ENCODE measurements at regions not wholly inside any gene's neighbourhood (a gene's known extent, or its start where the extent isn't known, plus 50 kb on each side); places are given as distances from the start of the nearest gene placed in this dataset.

GRCh38 chr10:128281861-128282260, 155.6 kb upstream of the MKI67 start:
- no peak for DNase-seq (ENCODE audit: low spot score)

GRCh38 chr10:128286141-128286761, 160.0 kb upstream of the MKI67 start:
- no peak for DNase-seq (ENCODE audit: low spot score)

DNA sequence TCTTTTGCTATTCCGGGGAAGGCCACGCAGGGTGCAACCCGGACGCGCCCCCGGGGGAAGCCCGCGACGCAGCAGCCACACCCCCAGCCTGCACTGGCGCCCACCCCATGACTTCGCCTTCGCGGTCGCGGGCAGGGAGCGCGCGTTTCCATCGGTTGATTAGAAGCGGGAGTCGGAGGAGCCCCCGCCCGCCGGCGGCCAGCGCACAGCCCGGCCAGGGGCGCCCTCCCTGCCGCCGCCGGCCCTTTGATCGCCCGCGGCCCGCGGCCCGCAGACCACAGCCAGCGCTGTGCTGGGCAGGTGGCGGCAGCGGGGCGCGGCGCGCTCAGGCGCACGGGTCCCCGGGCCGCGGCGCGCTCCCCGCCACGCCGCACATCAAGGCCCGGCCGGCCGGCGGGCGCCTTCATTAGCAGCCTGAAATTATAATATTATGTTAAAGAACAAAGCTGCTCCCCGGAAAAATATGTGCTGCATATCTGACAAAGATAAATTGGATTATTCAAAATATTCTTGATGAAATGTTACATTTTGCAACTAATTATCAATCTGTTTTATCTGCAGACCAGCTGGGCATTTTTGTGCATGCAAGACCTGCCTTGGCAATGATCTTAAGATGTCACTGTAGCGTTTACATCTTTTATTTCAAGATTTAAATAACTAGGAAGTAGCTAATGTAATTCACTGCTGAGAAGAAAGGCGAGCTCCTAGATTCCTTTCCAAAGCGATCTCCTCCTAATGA, 160.7 kb upstream of the MKI67 start:
- DNase-seq (ENCODE audit: low spot score) = no peak

DNA sequence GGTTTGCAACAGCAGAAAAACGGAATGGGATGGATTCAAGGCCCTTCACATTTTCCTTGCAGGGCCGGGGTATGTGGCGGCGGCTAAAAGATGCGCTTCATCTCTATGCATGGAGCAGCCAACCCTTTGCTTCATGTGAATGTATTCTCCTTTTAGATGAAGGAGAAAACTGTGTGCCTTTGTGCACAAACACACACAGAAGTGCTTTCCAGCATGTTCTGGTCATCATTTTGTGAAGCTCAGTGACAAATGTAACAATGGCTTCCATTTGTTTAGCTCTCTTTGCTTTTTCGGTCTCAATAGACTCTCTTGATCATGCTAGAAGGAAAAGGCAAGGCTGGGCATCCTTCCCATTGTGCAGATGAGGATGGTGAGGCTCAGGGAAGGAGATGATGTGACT, 161.7 kb upstream of the MKI67 start:
- peak; percentile 10 for DNase-seq (ENCODE audit: low spot score)

DNA sequence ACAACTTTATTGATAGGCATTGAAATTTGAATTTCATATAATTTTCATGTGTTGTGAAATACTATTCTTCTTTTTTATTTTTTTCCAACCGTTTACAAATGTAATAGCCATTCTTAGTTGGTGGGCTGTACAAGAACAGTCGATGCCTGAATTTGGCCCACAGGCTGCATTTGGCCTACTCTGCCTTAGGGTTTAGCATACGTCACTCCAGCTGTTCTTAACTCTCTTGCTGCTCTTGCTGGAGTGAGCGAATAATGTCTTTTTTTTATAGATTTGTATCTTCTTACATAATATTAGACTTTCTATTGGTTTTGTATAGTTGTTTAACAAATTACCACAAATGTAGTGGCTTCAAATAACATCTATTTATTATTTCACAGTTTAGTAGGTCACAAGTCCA, 163.4 kb upstream of the MKI67 start:
- no peak for DNase-seq (ENCODE audit: low spot score)

- DNase-seq (ENCODE audit: low spot score) = no peak
These were observed 168.8 kb upstream of the MKI67 start for GRCh38 chr10:128295003-128295402.

DNA sequence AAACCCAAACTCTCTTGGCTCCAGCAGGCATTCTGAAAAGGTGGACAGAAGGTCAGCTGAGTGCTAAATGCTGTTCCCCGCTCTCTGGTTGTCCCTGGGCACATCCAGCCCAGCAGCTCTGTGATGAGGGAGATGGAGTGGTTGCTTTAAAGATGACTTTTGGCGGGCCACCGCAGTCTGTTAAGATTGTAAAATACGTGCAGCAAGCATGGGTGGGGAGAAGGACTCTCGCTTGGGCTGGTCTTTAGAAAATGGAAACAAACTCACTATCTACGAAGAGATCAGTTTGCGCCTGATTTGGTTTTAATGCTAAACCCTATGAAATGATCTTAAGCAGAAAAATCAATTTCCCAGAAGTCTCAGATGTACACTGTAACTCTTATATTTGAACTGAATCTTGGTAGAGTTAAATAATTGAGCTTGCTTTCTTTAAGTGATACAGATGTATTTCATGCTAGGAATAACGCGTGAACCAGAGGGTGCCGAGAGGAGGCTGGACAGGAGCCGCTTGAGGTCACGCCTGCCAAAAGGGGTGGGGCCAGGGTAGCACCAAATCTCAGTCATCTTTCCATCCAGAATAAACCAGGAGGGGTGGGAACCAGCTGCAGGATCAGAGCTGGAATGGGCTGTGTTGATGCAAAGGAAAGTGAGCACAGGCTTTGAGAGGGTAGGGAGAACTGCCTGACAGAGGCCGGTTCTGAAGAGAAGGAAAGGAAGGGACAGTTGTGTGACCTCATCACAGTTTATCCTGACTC, 170.2 kb upstream of the MKI67 start:
- no peak for DNase-seq (ENCODE audit: low spot score)

- no peak for DNase-seq (ENCODE audit: low spot score)
These were observed 171.6 kb upstream of the MKI67 start for GRCh38 chr10:128297709-128298378.

DNA sequence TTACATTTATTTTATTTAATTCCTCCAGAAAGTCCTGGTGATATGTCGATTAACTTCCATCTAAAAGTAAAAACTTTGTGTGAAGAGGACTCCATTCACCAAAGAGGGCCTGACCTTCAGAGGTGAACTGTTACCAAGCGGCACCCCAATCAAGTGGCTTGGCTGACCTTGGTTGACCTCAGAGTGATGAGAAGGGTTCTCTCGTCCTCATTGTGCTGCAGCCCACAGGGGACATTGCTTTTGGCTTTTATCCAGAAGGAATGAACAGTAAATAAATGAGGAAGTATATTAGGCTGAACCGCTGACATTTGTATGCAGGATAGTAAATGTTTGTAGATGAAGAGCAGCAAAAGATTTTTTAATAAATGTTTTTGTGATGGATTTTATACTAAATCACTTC, 172.4 kb upstream of the MKI67 start:
- DNase-seq (ENCODE audit: low spot score) = no peak

GRCh38 chr10:128300290-128300824, 174.1 kb upstream of the MKI67 start:
- no peak for DNase-seq (ENCODE audit: low spot score)

DNA sequence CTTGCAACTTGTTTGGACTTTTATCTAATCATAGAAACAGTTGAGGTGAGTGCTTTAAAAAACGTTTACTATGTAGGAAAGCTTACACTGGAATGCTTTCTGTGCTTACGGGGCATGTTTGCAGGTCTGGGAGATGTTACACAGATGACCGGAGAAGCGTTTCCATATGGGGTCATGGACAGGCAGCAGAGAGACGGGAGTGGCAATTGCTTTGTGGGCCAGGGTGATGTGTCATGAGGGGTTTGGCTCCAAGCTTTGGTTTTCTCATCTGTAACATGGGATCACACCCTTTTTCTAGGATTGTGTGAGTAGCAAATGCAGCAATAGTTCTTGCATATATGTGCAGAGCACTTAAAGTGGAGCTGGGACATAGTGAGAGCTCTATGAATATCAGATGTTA, 174.8 kb upstream of the MKI67 start:
- no peak for DNase-seq (ENCODE audit: low spot score)

- DNase-seq (ENCODE audit: low spot score) = no peak
These were observed 176.6 kb upstream of the MKI67 start for GRCh38 chr10:128302808-128303207.

- no peak for DNase-seq (ENCODE audit: low spot score)
These were observed 178.0 kb upstream of the MKI67 start for GRCh38 chr10:128304271-128304670.

GRCh38 chr10:128305601-128306345, 179.6 kb upstream of the MKI67 start:
- no peak for DNase-seq (ENCODE audit: low spot score)

DNA sequence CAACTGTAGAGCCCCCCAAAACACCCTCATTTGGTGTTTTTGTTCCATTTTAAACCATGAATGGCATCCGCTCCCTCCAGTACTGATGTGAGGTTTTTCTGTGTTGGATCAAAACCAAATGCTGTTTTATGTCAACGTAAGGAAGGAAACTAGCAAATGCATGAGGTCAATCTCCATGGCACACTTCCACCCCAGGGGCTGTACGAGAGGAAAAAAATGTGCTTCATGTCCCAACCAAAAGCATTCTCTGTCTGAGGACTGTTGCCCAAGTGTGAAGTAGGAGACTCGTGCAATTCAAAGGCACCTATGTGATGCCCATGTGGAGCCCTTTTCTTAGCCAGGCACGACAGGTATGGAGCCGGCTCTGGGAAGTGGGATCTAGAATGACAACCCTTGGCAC, 180.3 kb upstream of the MKI67 start:
- DNase-seq (ENCODE audit: low spot score) = no peak

DNA sequence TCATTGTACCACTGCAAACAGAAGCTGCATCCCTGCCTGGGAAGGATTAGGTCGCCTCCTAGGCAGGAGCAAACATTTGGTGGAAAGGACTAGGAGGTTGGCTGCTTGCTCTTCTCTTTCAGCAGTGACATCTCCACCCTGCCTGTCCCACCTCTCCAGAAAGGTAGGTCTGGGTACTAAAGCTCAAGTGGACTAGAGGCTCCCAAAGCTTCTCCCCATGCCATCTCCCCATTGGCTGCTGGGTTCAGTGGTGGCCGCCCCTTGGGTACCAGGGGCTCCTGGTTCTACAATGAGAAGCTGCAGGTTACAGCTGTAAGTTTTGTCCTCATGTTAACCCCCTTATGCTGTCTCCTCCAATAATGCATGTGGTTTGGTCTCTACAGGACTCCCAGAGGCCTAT, 180.7 kb upstream of the MKI67 start:
- DNase-seq (ENCODE audit: low spot score) = no peak

GRCh38 chr10:128307820-128308219, 181.6 kb upstream of the MKI67 start:
- no peak for DNase-seq (ENCODE audit: low spot score)

DNA sequence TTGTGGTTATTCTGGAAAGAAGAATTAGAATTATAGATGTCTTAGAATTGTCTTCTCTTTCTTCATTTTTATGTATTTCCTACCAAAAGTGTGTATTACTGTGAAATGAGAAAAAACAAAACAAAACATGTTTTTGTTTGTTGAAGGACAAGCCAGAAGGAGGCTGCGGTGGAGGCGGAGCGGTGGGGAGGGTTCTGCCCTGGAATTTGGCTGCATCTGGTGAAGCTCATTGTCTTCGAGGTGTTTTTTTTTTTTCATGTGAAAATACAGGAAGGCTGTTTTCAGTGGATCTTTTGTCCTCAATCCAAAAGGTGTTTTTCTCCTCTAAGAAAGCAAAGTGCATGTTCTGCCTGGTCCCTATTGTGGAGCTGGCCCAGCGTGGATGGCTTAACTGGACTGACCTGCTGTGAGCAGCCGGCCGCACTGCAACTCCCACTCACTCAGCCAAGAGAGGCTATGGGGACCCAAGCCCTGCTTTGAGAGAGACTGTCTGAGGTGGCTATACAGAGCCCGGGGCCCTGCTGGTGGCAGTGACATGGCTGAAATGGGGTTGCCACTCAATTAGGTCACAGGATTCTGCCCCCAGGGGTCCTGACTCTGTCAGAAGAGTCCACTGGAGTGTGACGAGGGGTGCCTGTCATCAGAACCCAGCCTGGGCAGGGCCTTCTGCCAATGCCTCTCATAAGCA, 184.9 kb upstream of the MKI67 start:
- DNase-seq (ENCODE audit: low spot score) = no peak

DNA sequence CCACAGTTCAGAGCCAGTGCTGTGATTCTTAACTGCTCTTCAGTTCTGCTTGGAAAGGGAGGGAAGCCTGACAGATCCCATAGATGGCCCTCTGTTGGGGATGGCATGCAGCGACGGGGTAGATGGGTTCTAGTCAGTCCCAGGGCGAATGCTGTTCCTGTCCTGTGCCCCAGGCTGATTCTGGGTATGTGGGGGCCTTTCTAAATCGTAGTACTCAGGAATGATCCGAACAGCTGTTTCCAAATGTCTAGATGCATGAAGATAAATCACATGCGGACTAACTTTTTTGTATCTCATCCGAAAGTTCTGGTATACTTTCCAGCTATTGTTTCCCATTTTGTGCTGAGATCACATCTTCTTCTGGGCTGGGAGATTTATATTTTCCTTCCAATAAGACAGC, 186.0 kb upstream of the MKI67 start:
- DNase-seq (ENCODE audit: low spot score) = no peak

GRCh38 chr10:128314686-128315085, 188.5 kb upstream of the MKI67 start:
- no peak for DNase-seq (ENCODE audit: low spot score)

GRCh38 chr10:128316121-128316726, 190.0 kb upstream of the MKI67 start:
- no peak for DNase-seq (ENCODE audit: low spot score)
